CMK (cell line): ENCODE measurements at regions not wholly inside any gene's neighbourhood (a gene's known extent, or its start where the extent isn't known, plus 50 kb on each side); places are given as distances from the start of the nearest gene placed in this dataset.

Source experiments
- DNase-seq: peaks from one replicate; pipeline ENCODE4 v3.0.0-alpha.2; 2010; ENCODE audit warnings: low read depth

- no peak for DNase-seq
Measured at GRCh38 chr11:111091321-111091938, 154.1 kb upstream of the POU2AF2 start.

GRCh38 chr11:111089759-111090158 is 155.8 kb upstream of the POU2AF2 start:
- no peak for DNase-seq

- DNase-seq = no peak
Measured at GRCh38 chr11:111088847-111089355, 156.6 kb upstream of the POU2AF2 start.

GRCh38 chr11:111086058-111086457 is 159.5 kb upstream of the POU2AF2 start:
- no peak for DNase-seq

- no peak for DNase-seq
Measured at GRCh38 chr11:111082664-111083063, 162.9 kb upstream of the POU2AF2 start.

GRCh38 chr11:111081021-111081511 is 164.5 kb upstream of the POU2AF2 start:
- no peak for DNase-seq

- no peak for DNase-seq
Measured at GRCh38 chr11:111077530-111078322, 167.8 kb upstream of the POU2AF2 start.

GRCh38 chr11:111069066-111069465 is 176.5 kb upstream of the POU2AF2 start:
- DNase-seq = no peak

GRCh38 chr11:111067994-111068393 is 177.5 kb upstream of the POU2AF2 start:
- DNase-seq = no peak

GRCh38 chr11:111066846-111067245 is 178.7 kb upstream of the POU2AF2 start:
- no peak for DNase-seq

- no peak for DNase-seq
Measured at GRCh38 chr11:111063726-111064517, 181.6 kb upstream of the POU2AF2 start.

- DNase-seq = no peak
Measured at GRCh38 chr11:111062420-111062819, 183.1 kb upstream of the POU2AF2 start.

- DNase-seq = no peak
Measured at GRCh38 chr11:111059726-111060125, 185.8 kb upstream of the POU2AF2 start.

GRCh38 chr11:111049131-111049530 is 196.4 kb upstream of the POU2AF2 start:
- DNase-seq = no peak

- no peak for DNase-seq
Measured at GRCh38 chr11:111047374-111047773, 198.2 kb upstream of the POU2AF2 start.

- no peak for DNase-seq
Measured at GRCh38 chr11:111046291-111046690, 199.2 kb upstream of the POU2AF2 start.

GRCh38 chr11:111045874-111046273 is 199.7 kb upstream of the POU2AF2 start:
- no peak for DNase-seq

GRCh38 chr11:111045407-111045803 is 200.1 kb upstream of the POU2AF2 start:
- DNase-seq = no peak

- DNase-seq = no peak
Measured at GRCh38 chr11:111044751-111045406, 200.6 kb upstream of the POU2AF2 start.

- DNase-seq = no peak
Measured at GRCh38 chr11:111039982-111040381, 205.5 kb upstream of the POU2AF2 start.

GRCh38 chr11:111035746-111036145 is 209.8 kb upstream of the POU2AF2 start:
- no peak for DNase-seq

- no peak for DNase-seq
Measured at GRCh38 chr11:111026241-111026640, 219.3 kb upstream of the POU2AF2 start.
